NCI-H748 (cell line): ENCODE measurements at regions not wholly inside any gene's neighbourhood (a gene's known extent, or its start where the extent isn't known, plus 50 kb on each side); places are given as distances from the start of the nearest gene placed in this dataset.
A peak's percentile ranks its signal among the peaks of the same experiment; 100 is the strongest.

Experiments used
- DNase-seq: peaks from one replicate; lab custom pipeline; 2025; ENCODE audit not compliant: unreplicated experiment; lab: John Stamatoyannopoulos, UW

DNA sequence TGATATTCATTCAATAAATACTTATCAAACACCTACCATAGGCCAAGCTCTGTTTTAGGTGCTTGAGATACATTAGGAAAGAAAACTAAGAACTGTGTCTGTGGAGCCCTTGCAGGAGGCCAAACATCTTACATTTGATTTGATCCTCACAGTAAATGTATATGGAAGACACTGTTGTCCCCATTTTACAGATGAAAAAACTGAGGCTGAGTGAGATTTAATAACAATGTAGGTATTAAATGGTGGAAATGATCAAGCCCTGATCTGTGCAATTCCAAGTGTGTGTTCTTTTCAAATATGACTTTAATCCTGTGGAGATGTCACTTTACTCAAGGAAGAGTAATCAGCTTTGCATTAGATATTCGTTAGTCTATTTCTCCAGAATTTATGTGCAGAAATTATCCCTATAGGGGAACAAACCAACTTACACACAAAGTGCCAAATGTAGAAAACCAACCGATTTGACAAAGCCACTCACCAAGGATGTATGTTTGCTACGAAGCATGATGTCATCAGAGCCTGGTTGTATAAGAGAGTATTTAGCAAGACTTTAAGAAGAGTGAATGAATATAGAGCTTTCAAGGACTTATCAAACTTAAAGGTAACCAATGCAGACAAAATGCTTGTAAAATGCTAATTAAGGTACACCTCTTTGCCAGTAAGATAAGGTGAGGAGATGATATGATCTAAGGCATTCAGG, 153.9 kb upstream of the NFIB start:
- DNase-seq = no peak

GRCh38 chr9:14466828-14467227, 152.9 kb upstream of the NFIB start:
- DNase-seq = no peak

GRCh38 chr9:14466429-14466818, 152.5 kb upstream of the NFIB start:
- no peak for DNase-seq

DNA sequence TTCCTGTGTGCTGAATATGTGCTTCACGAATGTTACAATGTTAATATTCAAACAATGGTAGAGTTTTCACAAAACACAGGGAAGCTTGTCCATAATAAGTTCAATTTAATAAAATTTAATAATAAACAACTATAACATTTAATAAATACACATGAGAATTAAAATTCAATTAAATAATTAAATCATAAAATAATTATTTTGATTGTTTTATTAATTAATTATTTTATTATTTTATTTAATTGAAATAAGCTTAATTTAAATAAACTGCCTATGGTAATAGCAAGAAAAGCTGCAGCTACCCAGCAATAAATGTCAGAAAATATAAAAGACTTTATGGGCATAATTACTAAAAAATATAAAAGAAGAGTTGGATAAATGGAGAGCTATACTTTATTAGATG, 149.0 kb upstream of the NFIB start:
- no peak for DNase-seq

- DNase-seq = no peak
Measured at GRCh38 chr9:14455243-14455642, 141.3 kb upstream of the NFIB start.

GRCh38 chr9:14453286-14453685, 139.3 kb upstream of the NFIB start:
- peak; percentile 44 for DNase-seq

DNA sequence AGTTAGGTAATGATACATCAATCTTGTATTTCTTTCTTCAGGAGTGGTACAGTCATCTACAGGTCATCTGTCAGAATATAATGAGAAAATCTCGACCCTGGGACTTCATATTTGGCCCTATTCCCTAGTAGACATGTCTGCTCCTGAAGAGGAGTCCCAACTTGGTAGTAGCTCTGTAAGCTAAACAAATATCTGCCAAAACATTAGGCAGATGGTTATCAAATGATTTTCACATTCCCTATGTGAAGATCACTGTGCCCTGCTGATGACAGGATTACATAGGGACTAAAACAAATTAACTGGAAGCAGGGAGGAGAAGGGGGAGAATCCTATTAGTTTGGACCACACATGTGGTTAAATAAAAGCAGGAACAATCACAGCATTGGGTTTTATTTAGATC, 138.6 kb upstream of the NFIB start:
- DNase-seq = peak; percentile 82

DNA sequence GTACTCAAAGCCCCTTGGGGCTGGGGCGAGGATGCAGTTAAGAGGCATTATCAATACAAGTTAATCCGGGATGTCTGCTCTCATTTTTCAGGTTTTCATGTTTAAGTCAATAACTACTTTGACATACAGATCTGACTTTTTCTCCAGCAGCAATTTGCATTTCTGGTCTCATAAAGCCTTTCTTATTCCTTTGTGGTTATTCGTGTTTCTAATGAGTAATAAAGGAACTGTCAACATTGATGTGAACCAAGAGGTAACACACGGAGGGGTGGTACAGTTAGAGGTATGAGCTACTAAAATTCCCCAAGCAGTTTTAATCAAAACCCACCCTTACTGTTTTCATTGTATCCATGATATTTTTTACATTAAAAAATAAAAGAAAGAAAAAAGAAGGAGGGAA, 138.0 kb upstream of the NFIB start:
- no peak for DNase-seq

- no peak for DNase-seq
Measured at GRCh38 chr9:14447103-14447502, 133.2 kb upstream of the NFIB start.

GRCh38 chr9:14445946-14446345, 132.0 kb upstream of the NFIB start:
- no peak for DNase-seq

DNA sequence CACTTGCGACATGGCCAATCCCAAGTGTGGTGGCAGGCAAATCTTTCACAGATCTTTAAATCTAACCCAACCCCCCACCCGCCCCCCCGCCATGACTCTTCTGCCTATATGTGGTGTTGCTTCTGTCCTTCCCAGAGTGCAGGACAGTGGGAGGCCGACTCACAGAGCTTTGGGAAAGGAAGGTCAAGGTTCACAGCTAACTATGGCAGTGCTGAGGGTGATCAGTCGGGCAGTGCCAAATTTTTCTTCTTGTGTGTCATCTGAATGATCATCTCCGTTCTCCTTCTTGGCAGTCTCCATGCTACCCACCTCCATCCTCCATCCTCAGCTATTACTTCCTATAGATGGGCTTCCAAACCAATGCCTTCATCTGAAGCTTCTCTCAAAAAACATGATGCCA, 129.0 kb upstream of the NFIB start:
- no peak for DNase-seq

- peak; percentile 15 for DNase-seq
Measured at GRCh38 chr9:14441976-14442651, 128.2 kb upstream of the NFIB start.

DNA sequence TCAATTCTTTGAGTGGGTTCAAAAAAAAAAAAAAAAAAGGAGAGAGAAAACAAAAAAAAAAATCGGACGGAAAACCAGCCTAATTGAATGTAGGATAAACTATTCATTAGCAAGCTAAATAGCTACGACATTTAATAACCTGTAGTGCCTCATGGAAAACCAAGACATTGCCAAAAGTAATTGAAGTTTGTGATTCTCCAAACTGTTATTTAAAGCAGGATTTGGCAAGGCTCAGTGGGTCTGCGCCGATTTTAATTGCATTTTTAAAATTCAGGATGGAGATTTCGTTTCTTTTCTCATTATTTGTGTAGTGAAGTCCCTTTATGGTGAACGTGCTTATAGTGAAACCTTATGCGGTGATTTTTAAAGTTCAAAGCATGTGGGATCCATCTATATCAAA, 127.2 kb upstream of the NFIB start:
- no peak for DNase-seq

DNA sequence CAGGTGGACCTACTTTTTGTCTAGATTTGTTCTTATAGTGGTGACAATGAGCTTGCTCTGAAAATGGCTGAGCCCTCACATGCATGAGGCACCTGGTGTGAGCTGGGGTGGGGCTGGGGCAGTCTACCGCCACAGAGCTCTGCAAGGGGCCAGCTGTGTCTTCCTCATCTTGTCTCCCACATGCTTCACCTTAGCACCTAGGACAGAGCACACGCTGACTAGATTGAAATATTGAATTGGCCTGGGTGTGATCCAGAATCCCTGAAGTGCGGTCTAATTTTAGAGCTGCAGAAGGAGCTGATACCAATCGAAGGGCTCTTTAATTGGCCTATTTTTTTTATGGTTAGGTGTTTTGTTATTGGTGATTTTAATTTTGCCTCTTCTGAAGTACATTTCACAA, 126.1 kb upstream of the NFIB start:
- peak; percentile 22 for DNase-seq

- no peak for DNase-seq
Measured at GRCh38 chr9:14439555-14439954, 125.6 kb upstream of the NFIB start.

DNA sequence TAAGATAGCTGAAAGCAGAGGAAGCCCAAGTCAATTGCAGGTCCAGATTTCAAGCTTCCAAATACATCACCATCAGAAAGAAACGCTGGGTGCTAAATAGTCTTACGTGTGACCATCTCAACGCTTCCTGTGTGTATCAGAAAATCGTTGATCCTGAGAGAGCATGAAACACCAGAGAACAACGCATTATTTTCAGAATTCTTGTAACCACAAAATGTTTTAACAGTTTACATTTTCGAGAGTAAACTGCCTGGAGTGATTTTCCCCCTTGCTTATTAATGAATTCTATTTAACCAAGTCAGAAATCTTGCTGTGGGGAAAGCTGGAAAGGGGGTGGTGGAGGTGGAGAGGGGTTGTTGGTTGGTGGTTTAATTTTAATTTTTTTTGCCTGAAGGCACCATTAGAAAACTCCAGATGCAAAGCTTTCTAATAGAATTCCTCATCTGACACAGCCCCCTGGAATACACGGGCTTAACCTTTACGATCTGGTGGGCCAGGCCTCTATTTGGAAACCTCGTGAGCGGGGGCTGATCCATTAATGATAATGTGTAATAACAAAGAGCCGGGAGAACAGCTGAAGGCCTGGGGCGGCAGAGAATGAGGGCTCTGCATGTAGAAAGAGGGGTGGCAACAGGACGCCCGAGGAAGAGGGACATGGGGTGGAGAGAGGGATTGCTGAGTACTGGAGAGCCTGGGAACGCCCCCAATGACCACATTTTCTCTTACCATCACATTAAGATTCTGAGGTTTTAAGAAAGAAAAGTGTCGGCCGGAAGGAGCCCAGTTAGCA, 124.5 kb upstream of the NFIB start:
- no peak for DNase-seq

GRCh38 chr9:14437354-14438231, 123.7 kb upstream of the NFIB start:
- peak; percentile 96 for DNase-seq

DNA sequence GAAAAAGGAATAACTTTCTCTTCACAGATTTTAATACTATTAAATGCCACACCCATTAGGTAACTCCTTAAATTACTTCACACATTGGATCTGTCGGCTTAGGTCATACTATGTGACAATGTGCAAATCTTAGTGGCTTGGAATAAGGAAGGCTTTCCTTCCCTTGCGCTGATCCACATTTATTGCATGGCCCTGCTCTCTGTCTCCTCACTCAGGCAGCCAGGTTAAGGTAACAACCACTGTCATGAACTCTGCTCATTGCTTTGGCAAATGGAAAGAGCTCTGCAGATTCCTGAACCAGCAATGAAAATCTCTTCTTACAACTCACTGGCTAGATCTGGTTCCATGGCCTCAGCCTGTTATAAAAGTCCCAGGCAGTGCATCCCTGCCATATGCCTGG, 121.9 kb upstream of the NFIB start:
- no peak for DNase-seq

DNA sequence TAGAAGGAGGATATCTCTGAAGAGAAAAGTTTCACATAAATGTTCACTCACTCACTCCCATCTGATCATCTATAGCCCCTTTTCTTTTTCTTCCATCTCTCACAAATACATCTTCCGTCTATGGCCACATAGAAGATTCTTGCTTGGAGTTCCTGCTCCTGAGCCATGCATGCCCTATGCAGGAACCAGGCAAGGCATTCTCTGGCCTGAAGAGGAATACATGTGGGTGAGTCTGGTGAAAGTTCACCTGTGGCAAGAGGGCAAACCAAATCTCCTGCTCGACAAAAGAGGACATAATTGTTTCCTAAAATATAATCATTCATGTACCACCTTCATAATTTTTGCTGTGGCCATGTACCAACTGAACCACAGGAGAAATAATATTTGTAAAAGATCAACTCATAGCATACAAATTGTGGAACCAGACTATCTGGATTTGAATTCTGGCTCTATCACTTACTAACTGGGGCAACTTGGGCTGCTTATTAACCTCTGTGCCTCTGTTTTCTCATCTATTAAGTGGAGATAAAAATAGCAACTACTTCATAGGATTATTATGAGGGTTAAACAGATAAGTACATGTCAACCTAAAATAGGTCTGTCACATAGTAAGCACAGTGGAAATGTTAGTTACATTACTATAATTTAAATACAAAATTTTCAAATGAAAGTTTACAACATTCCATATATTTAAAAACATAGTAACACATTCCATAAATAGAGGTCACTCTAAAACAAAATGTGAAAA, 121.2 kb upstream of the NFIB start:
- DNase-seq = no peak

- no peak for DNase-seq
Measured at GRCh38 chr9:14434158-14434504, 120.2 kb upstream of the NFIB start.
